ENCODE measurements at regions not wholly inside any gene's neighbourhood (a gene's known extent, or its start where the extent isn't known, plus 50 kb on each side); places are given as distances from the start of the nearest gene placed in this dataset.

DNA sequence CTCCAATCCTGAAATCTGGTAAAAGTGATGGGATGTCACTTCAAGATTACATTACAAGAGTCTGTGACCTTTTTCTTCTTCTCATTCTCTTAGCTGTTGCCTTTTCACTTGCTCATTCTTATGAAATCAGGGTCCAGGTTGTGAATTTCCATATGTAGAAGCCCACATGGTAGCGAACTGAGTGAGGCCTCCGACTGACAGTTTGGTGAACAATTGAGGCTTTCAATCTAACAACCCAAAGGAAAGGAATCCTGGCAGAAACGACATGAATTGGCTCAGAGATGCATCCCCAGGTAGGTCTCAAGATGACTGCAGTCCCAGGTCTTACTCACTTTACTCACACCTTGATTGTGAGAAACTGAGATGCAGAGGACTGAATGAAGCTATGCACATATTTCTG is 203.4 kb upstream of the FAT4 start:
- no peaks in the 10 kb centered on the region for H3K9me3 ChIP-seq (ENCODE audit: control insufficient read depth, insufficient read depth, low read length)
- no peak overlapping the region for H3K9ac ChIP-seq (ENCODE audit: low read depth, low read length)
- no peak overlapping the region for H3K4me3 ChIP-seq (ENCODE audit: low read depth, low read length)
- no peaks in the 10 kb centered on the region for H3K27me3 ChIP-seq (ENCODE audit: control insufficient read depth, insufficient read depth, low read length)
- no peak overlapping the region for H3K27ac ChIP-seq (ENCODE audit: low read depth, low read length)
- H3K4me1 ChIP-seq (ENCODE audit: control insufficient read depth, insufficient read depth, low read length) = peaks cover 14% of the 10 kb centered on the region
- H3K36me3 ChIP-seq (ENCODE audit: control insufficient read depth, insufficient read depth, low read length) = no peaks in the 10 kb centered on the region

GRCh38 chr4:125105561-125105960 is 209.2 kb upstream of the FAT4 start:
- Histone ChIP-seq H3K9ac (ENCODE audit: low read depth, low read length) (no peak overlapping the region), H3K36me3 (ENCODE audit: control insufficient read depth, insufficient read depth, low read length) (no peaks in the 10 kb centered on the region), H3K27ac (ENCODE audit: low read depth, low read length) (no peak overlapping the region), H3K27me3 (ENCODE audit: control insufficient read depth, insufficient read depth, low read length) (no peaks in the 10 kb centered on the region), H3K4me3 (ENCODE audit: low read depth, low read length) (no peak overlapping the region), H3K9me3 (ENCODE audit: control insufficient read depth, insufficient read depth, low read length) (no peaks in the 10 kb centered on the region), H3K4me1 (ENCODE audit: control insufficient read depth, insufficient read depth, low read length) (no peaks in the 10 kb centered on the region)

DNA sequence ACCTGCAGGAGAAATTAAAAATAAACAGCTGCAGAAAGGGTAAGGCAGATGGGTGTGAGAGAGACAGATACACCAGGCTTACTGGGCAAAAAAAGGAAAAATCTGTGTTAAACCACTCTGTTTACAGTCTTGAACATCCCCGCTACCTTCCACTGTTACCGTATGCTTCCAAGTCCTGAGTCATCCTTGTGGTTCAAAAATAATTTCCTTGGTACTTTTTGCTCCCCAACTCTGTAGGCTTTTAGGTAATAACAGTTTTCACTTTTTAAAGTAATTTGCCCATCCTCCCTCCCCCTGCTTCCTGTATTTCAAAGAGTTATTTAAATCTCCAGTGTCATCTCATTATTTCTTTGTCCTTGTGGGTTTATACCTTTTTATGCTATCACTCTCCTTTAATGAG is 210.1 kb upstream of the FAT4 start:
- H3K27ac ChIP-seq (ENCODE audit: low read depth, low read length) = no peak overlapping the region
- no peak overlapping the region for H3K4me3 ChIP-seq (ENCODE audit: low read depth, low read length)
- H3K9me3 ChIP-seq (ENCODE audit: control insufficient read depth, insufficient read depth, low read length) = no peaks in the 10 kb centered on the region
- no peak overlapping the region for H3K9ac ChIP-seq (ENCODE audit: low read depth, low read length)
- H3K27me3 ChIP-seq (ENCODE audit: control insufficient read depth, insufficient read depth, low read length) = no peaks in the 10 kb centered on the region
- H3K36me3 ChIP-seq (ENCODE audit: control insufficient read depth, insufficient read depth, low read length) = no peaks in the 10 kb centered on the region
- H3K4me1 ChIP-seq (ENCODE audit: control insufficient read depth, insufficient read depth, low read length) = no peaks in the 10 kb centered on the region

DNA sequence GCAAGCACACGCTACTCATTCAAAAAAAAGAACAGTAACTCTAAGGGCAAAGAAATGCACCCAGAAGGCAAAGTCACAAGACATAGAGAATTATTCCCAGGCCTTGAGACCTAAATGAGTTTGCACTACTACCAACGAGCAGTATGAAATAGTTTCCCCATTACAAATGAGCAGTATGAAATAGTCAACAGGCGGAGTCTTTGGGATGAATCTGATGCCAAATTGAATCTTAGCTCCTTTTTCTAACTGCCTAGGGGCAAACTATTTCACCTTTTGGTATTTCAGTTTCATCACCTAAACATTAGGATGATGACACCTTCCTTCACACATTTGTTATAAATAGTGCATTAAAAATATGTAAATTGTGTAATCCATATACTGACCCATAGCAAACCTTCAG is 213.0 kb upstream of the FAT4 start:
- Histone ChIP-seq H3K27me3 (ENCODE audit: control insufficient read depth, insufficient read depth, low read length) (no peaks in the 10 kb centered on the region), H3K4me1 (ENCODE audit: control insufficient read depth, insufficient read depth, low read length) (peaks cover 2% of the 10 kb centered on the region; the same call in 1 of the 2 replicates), H3K4me3 (ENCODE audit: low read depth, low read length) (no peak overlapping the region)

GRCh38 chr4:125097729-125098128 is 217.0 kb upstream of the FAT4 start:
- Histone ChIP-seq H3K9me3 (ENCODE audit: control insufficient read depth, insufficient read depth, low read length) (no peaks in the 10 kb centered on the region), H3K27me3 (ENCODE audit: control insufficient read depth, insufficient read depth, low read length) (no peaks in the 10 kb centered on the region), H3K4me1 (ENCODE audit: control insufficient read depth, insufficient read depth, low read length) (peaks cover 2% of the 10 kb centered on the region; the same call in 1 of the 2 replicates), H3K9ac (ENCODE audit: low read depth, low read length) (no peak overlapping the region), H3K36me3 (ENCODE audit: control insufficient read depth, insufficient read depth, low read length) (no peaks in the 10 kb centered on the region), H3K27ac (ENCODE audit: low read depth, low read length) (no peak overlapping the region), H3K4me3 (ENCODE audit: low read depth, low read length) (no peak overlapping the region)

More for the DNA sequence above, 213.0 kb upstream of the FAT4 start:
- no peaks in the 10 kb centered on the region for H3K9me3 ChIP-seq (ENCODE audit: control insufficient read depth, insufficient read depth, low read length)
- H3K9ac ChIP-seq (ENCODE audit: low read depth, low read length) = no peak overlapping the region
- no peaks in the 10 kb centered on the region for H3K36me3 ChIP-seq (ENCODE audit: control insufficient read depth, insufficient read depth, low read length)
- no peak overlapping the region for H3K27ac ChIP-seq (ENCODE audit: low read depth, low read length)

- no peak overlapping the region for H3K27ac ChIP-seq (ENCODE audit: low read depth, low read length)
- H3K9me3 ChIP-seq (ENCODE audit: control insufficient read depth, insufficient read depth, low read length) = no peaks in the 10 kb centered on the region
Observed at GRCh38 chr4:125096662-125097061, 218.1 kb upstream of the FAT4 start.

GRCh38 chr4:125091541-125091940 is 223.2 kb upstream of the FAT4 start:
- Histone ChIP-seq H3K4me1 (ENCODE audit: control insufficient read depth, insufficient read depth, low read length) (no peaks in the 10 kb centered on the region), H3K27me3 (ENCODE audit: control insufficient read depth, insufficient read depth, low read length) (no peaks in the 10 kb centered on the region), H3K9me3 (ENCODE audit: control insufficient read depth, insufficient read depth, low read length) (no peaks in the 10 kb centered on the region), H3K9ac (ENCODE audit: low read depth, low read length) (no peak overlapping the region), H3K27ac (ENCODE audit: low read depth, low read length) (no peak overlapping the region), H3K4me3 (ENCODE audit: low read depth, low read length) (no peak overlapping the region), H3K36me3 (ENCODE audit: control insufficient read depth, insufficient read depth, low read length) (no peaks in the 10 kb centered on the region)

More at GRCh38 chr4:125096662-125097061, 218.1 kb upstream of the FAT4 start:
- Histone ChIP-seq H3K9ac (ENCODE audit: low read depth, low read length) (no peak overlapping the region), H3K27me3 (ENCODE audit: control insufficient read depth, insufficient read depth, low read length) (no peaks in the 10 kb centered on the region), H3K4me3 (ENCODE audit: low read depth, low read length) (no peak overlapping the region), H3K4me1 (ENCODE audit: control insufficient read depth, insufficient read depth, low read length) (peaks cover 2% of the 10 kb centered on the region; the same call in 1 of the 2 replicates), H3K36me3 (ENCODE audit: control insufficient read depth, insufficient read depth, low read length) (no peaks in the 10 kb centered on the region)

GRCh38 chr4:125091101-125091500 is 223.7 kb upstream of the FAT4 start:
- no peak overlapping the region for H3K27ac ChIP-seq (ENCODE audit: low read depth, low read length)
- H3K4me1 ChIP-seq (ENCODE audit: control insufficient read depth, insufficient read depth, low read length) = no peaks in the 10 kb centered on the region
- H3K27me3 ChIP-seq (ENCODE audit: control insufficient read depth, insufficient read depth, low read length) = no peaks in the 10 kb centered on the region
- no peak overlapping the region for H3K4me3 ChIP-seq (ENCODE audit: low read depth, low read length)
- H3K9me3 ChIP-seq (ENCODE audit: control insufficient read depth, insufficient read depth, low read length) = no peaks in the 10 kb centered on the region
- H3K36me3 ChIP-seq (ENCODE audit: control insufficient read depth, insufficient read depth, low read length) = no peaks in the 10 kb centered on the region
- H3K9ac ChIP-seq (ENCODE audit: low read depth, low read length) = no peak overlapping the region

DNA sequence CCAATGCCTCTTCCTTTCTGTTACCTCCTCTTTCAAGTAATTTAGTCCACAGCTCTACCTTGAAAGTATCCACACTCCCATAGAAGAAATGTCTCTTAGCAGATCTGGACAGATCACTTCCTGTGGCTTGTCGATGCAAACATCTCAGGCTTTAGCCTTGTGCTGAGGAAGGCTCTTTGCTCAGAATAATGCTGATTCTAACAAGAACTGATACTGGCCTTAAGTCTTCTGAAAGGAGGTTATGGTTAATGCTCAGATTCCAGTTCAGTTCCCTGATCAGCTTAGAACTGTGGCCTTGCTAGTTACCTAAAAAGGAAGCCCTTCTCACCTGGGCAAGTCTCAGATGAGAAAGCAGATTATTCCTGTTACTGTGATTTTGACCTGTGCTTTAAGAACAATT is 230.1 kb upstream of the FAT4 start:
- no peaks in the 10 kb centered on the region for H3K9me3 ChIP-seq (ENCODE audit: control insufficient read depth, insufficient read depth, low read length)
- H3K27ac ChIP-seq (ENCODE audit: low read depth, low read length) = no peak overlapping the region
- no peak overlapping the region for H3K4me3 ChIP-seq (ENCODE audit: low read depth, low read length)
- H3K4me1 ChIP-seq (ENCODE audit: control insufficient read depth, insufficient read depth, low read length) = no peaks in the 10 kb centered on the region
- no peaks in the 10 kb centered on the region for H3K36me3 ChIP-seq (ENCODE audit: control insufficient read depth, insufficient read depth, low read length)
- no peaks in the 10 kb centered on the region for H3K27me3 ChIP-seq (ENCODE audit: control insufficient read depth, insufficient read depth, low read length)
- no peak overlapping the region for H3K9ac ChIP-seq (ENCODE audit: low read depth, low read length)

DNA sequence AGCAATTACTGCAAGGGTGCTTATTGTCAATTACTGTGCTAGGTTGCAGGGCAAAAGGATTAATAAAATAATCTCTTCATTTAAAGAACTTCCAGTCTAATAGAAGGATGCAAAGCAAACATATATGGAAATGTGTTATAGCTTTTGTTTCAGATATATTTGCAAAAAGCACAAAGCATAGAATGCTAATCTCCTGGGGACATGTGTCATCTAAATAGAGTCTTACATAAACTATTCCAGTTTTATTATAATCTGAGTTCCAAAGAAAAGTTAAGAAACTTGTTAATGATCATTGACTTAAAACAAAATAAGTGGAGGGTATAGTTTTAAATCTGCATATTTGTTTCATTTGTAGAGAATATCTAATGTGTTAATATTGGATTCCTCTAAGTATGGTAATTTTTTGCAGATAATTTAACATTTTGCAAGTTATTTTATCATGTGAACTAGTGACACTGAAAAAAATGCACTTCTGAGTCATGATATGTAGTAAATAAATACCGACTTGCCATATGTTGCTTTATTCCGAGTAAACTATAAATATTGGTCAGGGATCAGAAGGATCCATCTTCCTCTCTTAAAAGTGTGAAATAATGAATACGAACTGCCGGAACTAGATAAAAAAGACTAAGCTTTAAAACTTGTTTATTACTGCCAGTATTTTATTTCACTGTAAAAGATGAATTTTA is 231.9 kb upstream of the FAT4 start:
- Histone ChIP-seq H3K9me3 (ENCODE audit: control insufficient read depth, insufficient read depth, low read length) (no peaks in the 10 kb centered on the region), H3K36me3 (ENCODE audit: control insufficient read depth, insufficient read depth, low read length) (no peaks in the 10 kb centered on the region), H3K27ac (ENCODE audit: low read depth, low read length) (no peak overlapping the region), H3K4me3 (ENCODE audit: low read depth, low read length) (no peak overlapping the region), H3K4me1 (ENCODE audit: control insufficient read depth, insufficient read depth, low read length) (no peaks in the 10 kb centered on the region), H3K9ac (ENCODE audit: low read depth, low read length) (no peak overlapping the region), H3K27me3 (ENCODE audit: control insufficient read depth, insufficient read depth, low read length) (no peaks in the 10 kb centered on the region)

- no peak overlapping the region for H3K27ac ChIP-seq (ENCODE audit: low read depth, low read length)
- no peak overlapping the region for H3K9ac ChIP-seq (ENCODE audit: low read depth, low read length)
- no peak overlapping the region for H3K4me3 ChIP-seq (ENCODE audit: low read depth, low read length)
- H3K36me3 ChIP-seq (ENCODE audit: control insufficient read depth, insufficient read depth, low read length) = no peaks in the 10 kb centered on the region
- H3K27me3 ChIP-seq (ENCODE audit: control insufficient read depth, insufficient read depth, low read length) = no peaks in the 10 kb centered on the region
- H3K4me1 ChIP-seq (ENCODE audit: control insufficient read depth, insufficient read depth, low read length) = 0 out of 2 replicates have a peak, but pooled peaks cover 13% of the 10 kb centered on the region
- no peaks in the 10 kb centered on the region for H3K9me3 ChIP-seq (ENCODE audit: control insufficient read depth, insufficient read depth, low read length)
Observed at GRCh38 chr4:125072269-125072668, 242.5 kb upstream of the FAT4 start.

Data from HUES48 (cell line).